ENCODE measurements at regions not wholly inside any gene's neighbourhood (a gene's known extent, or its start where the extent isn't known, plus 50 kb on each side); places are given as distances from the start of the nearest gene placed in this dataset.

GRCh38 chr11:96621161-96621560 is 231.3 kb downstream of the JRKL start:
- Histone ChIP-seq H4K8ac (ENCODE audit: low read depth in 2 of 2, low read length in 2 of 2) (no peak overlapping the region), H2BK15ac (ENCODE audit: low read depth, low read length) (no peak overlapping the region), H4K20me1 (ENCODE audit: insufficient read depth, low read length) (no peaks in the 10 kb centered on the region), H3K4me2 (ENCODE audit: low read depth, low read length) (no peak overlapping the region), H3K4me3 (ENCODE audit: insufficient read depth, low read depth, low read length) (no peak overlapping the region), H3K9ac (ENCODE audit: low read depth, low read length) (no peak overlapping the region), H3K14ac (replicated peaks; ENCODE audit: low read depth, low read length) (no peak overlapping the region), H2BK120ac (ENCODE audit: low read depth, low read length) (no peak overlapping the region), H2AFZ (replicated peaks; ENCODE audit: low read length, poor library complexity) (no peak overlapping the region), H3K9me1 (ENCODE audit: insufficient read depth, low read length) (no peaks in the 10 kb centered on the region), H4K91ac (ENCODE audit: insufficient read depth, low read depth, low read length) (no peak overlapping the region), H3K4me1 (ENCODE audit: control insufficient read depth, insufficient read depth, low read length) (no peaks in the 10 kb centered on the region), H3K4ac (ENCODE audit: low read depth, low read length) (no peak overlapping the region), H2AK5ac (ENCODE audit: low read depth, low read length) (no peak overlapping the region), H3K23ac (ENCODE audit: low read depth, low read length) (no peak overlapping the region), H3K9me3 (ENCODE audit: control insufficient read depth, insufficient read depth, low read length) (no peaks in the 10 kb centered on the region), H2AK9ac (replicated peaks; ENCODE audit: low read depth, low read length, poor library complexity) (no peak overlapping the region), H3K56ac (ENCODE audit: extremely low read depth, insufficient read depth, low read length) (no peak overlapping the region), H2BK5ac (ENCODE audit: low read depth, low read length, poor library complexity, severe bottlenecking) (no peak overlapping the region), H3K18ac (ENCODE audit: low read depth, low read length) (no peak overlapping the region), H3K79me1 (ENCODE audit: low read depth in 1 of 2, low read length in 2 of 2) (no peaks in the 10 kb centered on the region), H2BK20ac (ENCODE audit: low read depth, low read length) (no peak overlapping the region), H3K27me3 (ENCODE audit: control insufficient read depth, insufficient read depth, low read length) (no peaks in the 10 kb centered on the region), H3K27ac (ENCODE audit: insufficient read depth, low read length) (no peak overlapping the region), H3K36me3 (ENCODE audit: control insufficient read depth, insufficient read depth, low read length) (no peaks in the 10 kb centered on the region), H4K5ac (ENCODE audit: low read depth, low read length) (no peak overlapping the region)
- DNase-seq (no peak), ATAC-seq (ENCODE audit: low read depth) (no peak)
- intact Hi-C loops (cut with micrococcal nuclease) = no loop called here
- ChIA-PET CTCF (no interaction called here), POLR2A (ENCODE audit: unreplicated experiment) (no interaction called here)
- in situ Hi-C loops (cut with MboI; ENCODE audit: low sequenced_read_pairs) = no loop called here
- no CpG with 5 or more reads among the region's 1 CpG for WGBS, 2 experiments (ENCODE audit: extremely low coverage in 2 of 2, insufficient read length in 1 of 2)
- dilution Hi-C loops (cut with HindIII; ENCODE audit: low sequenced_read_pairs, unreplicated experiment) = no loop called here
- no TSS peak for BruUV-seq (replicated peaks)
- TF ChIP-seq CHD1 (IDR thresholded peaks at IDR 0.05; ENCODE audit: low read depth, low read length) = no peak
- TF ChIP-seq BHLHE40 (IDR thresholded peaks at IDR 0.05; ENCODE audit: low read depth, low read length) = no peak
- TF ChIP-seq ELK1 (IDR thresholded peaks at IDR 0.05; ENCODE audit: borderline replicate concordance, low read depth, low read length) = no peak
- no peak for TF ChIP-seq USF2 (IDR thresholded peaks at IDR 0.05; ENCODE audit: low read depth, low read length)
- TF ChIP-seq MAFK (IDR thresholded peaks at IDR 0.05; ENCODE audit: low read depth, low read length) = no peak
- no peak for TF ChIP-seq FOS (IDR thresholded peaks at IDR 0.05; ENCODE audit: low read depth, low read length)
- no peak for TF ChIP-seq POLR2A (IDR thresholded peaks at IDR 0.05; ENCODE audit: low read depth, low read length)
- no peak for TF ChIP-seq RCOR1 (IDR thresholded peaks at IDR 0.05; ENCODE audit: insufficient replicate concordance, low read length)
- TF ChIP-seq MAZ (IDR thresholded peaks at IDR 0.05; ENCODE audit: borderline replicate concordance, low read depth, low read length) = no peak
- no peak for TF ChIP-seq NFE2L2 (IDR thresholded peaks at IDR 0.05; ENCODE audit: low read depth, low read length)
- no peak for TF ChIP-seq CTCF (conservative IDR thresholded peaks at IDR 0.05; ENCODE audit: low read depth, low read length)
- TF ChIP-seq MXI1 (IDR thresholded peaks at IDR 0.05; ENCODE audit: borderline replicate concordance, low read depth, low read length) = no peak

Measured in IMR-90 (cell line).